Hindlimb muscle (tissue), 1 donor: ENCODE measurements at regions not wholly inside any gene's neighbourhood (a gene's known extent, or its start where the extent isn't known, plus 50 kb on each side); places are given as distances from the start of the nearest gene placed in this dataset.

Experiments
- DNase-seq: peaks from one replicate; pipeline ENCODE4 v3.0.0-alpha.2; 2013

DNA sequence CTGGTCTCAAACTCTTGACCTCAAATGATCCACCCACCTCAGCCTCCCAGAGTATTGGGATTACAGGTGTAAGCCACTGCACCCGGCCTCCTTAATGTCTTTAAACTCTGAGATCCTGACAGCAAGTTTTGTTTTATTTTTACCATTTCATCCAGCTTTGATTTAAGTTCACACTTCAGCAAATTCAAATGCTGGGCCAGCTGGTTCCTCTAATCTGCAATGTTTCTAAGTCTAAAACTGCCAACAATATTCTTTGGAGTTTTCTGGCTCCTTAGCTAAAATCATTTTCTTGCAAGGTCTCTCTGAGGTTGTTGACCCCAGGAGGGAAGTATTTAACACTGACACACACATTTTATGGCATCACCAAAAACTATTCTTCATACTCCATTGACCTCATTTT, 72.0 kb upstream of the COL24A1 start:
- DNase-seq: no peak

- DNase-seq: no peak
Observed at GRCh38 chr1:86227026-86227425, 70.5 kb upstream of the COL24A1 start.

DNA sequence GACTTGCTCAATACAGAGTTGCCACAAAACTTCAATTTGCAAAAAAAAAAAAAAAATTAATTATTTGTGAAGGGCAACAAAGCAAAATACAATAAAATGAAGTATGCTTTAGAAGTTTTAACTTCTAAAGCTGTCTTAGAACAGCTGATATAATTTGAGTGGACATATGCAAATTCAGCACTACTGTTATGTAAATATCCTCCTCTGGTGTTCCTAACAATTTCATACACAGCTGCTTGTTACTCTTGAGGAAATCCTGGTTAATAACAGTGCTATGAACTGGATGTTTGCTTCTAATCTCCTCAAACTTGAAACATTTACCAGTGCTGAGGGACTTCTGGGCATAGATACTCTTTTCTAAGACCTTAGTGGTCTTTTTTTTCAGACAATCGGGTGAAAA, 69.6 kb upstream of the COL24A1 start:
- no peak for DNase-seq

- DNase-seq: no peak
Observed at GRCh38 chr1:86224651-86225310, 68.2 kb upstream of the COL24A1 start.

- DNase-seq: no peak
Observed at GRCh38 chr1:86218859-86219258, 62.3 kb upstream of the COL24A1 start.

DNA sequence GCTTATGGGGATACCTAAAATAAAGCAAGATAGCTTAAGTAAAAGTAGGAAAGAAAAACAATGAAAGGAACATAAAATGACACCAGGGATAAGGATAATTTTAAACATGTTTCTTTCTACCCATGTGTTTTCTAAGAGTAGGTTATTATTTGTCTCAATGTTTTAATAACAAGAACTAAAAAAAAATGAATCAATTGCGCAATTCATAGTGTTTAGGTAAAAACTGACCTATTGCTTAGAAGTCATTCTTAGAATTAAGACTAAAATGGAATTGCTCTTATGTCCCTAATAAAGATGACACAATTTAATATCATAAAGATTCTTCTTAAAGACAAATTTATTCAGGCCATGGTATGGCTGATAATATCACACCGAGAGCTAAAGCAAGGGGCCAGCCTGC, 58.0 kb upstream of the COL24A1 start:
- DNase-seq: no peak

DNA sequence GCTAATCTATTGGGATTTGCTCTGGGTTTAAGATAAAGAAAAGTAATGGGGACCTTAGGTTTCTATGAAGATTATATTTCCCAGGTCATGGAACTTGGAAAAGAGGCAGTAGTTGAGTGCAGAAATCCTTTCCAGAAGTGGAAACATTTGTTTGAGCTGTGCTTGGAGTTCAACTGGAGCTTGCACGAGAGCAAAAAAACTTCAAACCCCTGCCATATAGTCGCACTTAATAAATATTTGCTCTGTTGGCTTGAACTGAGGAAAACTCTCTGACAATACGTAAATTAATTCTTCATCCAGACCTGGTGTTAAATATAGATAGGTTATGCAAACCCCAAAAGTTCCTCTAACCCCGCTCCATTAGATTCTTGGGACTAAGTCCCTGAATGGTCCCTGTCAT, 52.8 kb upstream of the COL24A1 start:
- DNase-seq: peak; percentile 43

GRCh38 chr1:86207323-86207722, 50.8 kb upstream of the COL24A1 start:
- peak; percentile 64 for DNase-seq
